NCI-H187 treated with DMSO at 0.1 percent for 48 hours (cell line): ENCODE measurements at regions not wholly inside any gene's neighbourhood (a gene's known extent, or its start where the extent isn't known, plus 50 kb on each side); places are given as distances from the start of the nearest gene placed in this dataset.
"Not testable (repeated sequence)": the region's sequence is repeated elsewhere in the genome, so short reads cannot be mapped to it uniquely, and the experiment has no call there.

Experiments used
- DNase-seq: peaks from one replicate; lab custom pipeline; 2025; lab: John Stamatoyannopoulos, UW

DNA sequence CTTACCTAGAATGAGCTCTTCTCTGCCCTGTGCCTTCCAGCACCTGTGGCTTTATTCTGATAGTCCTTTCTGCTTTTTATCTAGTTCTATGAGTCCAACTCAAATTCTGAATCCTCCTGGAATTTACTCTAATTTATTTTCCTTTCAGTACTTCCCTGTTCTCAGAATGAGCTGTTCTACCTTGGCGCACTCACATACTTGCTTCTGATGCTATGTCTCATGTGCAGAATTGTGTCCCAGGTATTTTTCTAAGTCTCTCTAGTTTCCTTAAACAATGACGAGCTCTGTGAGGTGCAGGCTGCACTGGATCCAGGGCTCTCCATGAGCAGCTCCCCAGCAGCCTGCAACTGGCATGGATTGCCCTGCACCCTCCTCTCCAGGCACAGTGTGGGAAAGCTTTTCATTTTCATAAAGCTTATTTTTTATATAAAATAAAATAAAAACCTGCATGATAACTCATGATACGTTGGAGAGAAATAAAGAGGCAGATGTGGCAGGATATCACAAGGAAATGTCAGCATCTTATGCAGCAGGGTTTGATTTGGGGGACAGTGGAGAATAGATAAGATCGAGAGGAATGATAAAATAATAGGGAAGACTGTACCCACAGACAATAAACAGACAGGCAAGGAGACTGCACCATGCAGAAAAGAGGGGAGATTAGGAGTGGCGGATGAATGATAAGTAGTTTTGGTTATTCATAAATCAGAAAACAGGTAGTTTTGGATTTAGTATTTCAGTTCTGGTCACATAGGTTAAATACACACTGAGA lies 258.2 kb upstream of the POM121L12 start:
- DNase-seq: no peak

DNA sequence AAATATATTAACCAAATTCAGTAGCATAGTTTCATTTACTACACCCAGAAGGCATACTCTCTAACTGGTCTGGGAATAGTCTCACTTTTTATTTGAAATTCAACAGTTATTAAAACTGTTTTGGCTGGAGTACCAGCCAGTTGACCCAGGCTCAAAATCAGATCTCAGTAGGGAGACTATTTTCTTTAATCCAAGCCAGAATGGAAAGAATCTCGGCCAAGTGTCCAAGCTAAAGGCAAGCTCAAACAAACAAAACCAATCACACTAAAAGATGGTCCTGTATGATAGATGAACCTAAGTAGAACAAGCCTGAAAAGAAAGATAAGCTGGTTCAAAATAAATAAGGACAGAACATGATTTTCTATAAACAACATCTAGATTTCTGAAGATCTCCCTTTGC lies 259.6 kb upstream of the POM121L12 start:
- no peak for DNase-seq

DNA sequence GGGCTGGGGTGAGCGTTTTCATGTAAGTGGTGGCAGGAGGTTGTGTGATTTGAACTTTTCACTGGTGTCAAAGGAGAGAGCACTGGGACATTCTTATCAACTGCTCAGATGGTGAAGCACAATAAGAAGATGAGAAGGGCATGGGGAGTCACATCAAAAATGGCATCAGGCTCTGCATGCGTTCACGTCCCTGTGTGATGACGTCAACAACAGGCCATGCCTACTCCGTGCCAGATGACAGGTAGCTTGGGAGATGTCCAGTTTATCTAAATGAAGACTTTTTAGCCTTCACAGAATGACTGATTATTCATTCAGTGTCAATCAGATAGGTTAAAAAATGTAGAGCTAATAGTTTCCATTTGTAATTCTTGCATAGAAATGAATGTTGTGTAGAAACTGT lies 264.3 kb upstream of the POM121L12 start:
- no peak for DNase-seq

DNA sequence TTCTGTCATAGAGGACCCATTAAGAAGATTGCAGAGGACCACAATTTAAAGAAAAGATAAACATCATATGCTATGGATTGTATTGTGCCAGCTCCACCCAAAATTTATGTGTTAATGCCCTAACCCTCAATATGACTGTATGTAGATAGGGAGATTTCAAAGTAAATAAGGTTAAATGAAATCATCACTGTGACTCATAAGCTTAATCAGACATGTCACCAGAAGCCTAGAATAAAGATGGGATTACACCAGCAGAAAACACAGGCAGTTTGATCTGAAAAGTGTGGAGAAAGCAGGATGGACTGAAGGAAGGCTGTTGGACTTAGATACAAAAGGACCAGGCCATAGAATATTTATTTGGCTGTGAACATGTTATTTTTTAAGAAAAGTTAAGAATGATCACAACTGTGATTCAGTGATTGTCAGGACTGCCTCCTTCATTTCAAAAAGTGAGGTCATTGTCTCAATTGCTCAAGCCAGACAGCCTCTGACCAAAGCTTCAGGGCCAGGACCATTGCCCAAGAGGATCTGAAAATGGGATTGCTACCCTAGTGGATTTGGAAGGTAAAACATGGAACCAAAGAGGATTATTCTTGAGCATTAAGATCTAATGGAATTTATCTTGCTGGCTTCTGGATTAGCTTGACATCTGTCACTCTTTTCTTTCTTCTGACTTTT lies 270.8 kb upstream of the POM121L12 start:
- DNase-seq: no peak

DNA sequence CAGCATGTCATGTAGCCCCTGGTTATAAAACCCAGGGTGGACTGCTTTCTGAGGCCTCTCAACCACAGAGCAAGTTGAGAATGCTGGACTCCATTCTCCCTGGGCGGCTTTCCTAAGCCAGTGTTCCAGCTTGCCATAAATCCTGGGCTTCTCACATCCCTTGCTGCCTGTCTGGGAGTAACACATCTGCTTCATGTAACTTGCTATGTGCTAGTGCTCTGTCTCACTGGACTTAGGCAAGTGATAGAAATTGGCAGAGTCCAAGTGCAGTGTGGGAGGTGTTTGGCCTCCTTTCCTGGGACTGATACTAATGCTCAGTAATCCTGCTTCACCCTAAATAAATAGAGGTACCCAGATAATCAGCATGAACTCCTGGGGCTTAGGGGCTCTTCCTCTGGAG lies 277.1 kb upstream of the POM121L12 start:
- DNase-seq: no peak

DNA sequence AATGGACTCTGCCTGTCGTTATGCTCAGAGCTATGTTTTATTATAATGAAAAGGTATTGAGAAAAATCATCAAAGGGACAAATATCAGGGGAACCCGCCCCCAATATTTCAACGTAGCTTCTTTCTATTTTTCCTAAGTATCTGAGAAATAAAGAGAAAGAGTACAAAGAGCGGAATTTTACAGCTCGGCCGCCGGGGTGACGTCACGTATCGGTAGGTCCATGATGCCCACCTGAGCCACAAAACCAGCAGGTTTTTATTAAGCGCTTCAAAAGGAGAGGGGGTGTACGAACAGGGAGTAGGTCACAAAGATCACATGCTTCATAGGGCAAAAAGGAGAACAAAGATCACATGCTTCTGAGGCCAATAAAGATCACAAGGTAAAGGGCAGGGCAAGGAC lies 281.6 kb upstream of the POM121L12 start:
- DNase-seq: no peak

DNA sequence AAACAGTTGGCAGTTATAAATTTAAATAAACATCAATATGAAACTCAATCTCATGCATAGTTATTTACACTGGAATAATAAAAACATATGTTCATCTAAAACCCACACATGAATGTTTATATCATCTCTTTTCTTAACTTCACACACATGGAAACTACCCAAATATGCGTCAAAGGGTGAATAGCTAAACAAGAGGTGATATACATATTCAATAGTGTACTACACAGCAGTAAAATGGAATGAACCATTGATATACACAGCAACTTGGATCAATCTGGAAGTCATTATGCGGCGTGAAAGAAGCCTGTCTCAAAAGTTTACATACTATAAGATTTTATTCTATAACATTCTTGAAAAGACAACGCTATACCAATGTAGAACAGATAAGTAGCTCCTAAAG lies 282.5 kb upstream of the POM121L12 start:
- no peak for DNase-seq

DNA sequence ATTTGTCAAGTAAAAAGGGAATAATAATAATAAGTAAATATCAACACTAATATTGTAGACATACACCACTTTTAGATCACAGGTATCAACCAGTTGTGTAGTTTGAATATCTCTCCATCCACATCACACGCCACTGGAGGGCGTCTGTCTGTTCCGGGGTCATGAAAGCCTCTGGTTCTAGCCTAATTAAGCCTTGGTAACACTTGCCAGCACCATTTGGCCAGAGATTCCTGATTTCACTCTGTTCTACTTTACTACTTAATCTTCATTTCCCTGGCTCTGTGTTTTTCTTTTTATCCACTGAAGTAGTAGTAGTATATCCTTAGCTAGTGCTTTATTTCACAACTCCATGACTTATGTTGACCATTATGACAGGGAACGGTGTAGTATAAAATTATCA lies 285.6 kb upstream of the POM121L12 start:
- DNase-seq: no peak

DNA sequence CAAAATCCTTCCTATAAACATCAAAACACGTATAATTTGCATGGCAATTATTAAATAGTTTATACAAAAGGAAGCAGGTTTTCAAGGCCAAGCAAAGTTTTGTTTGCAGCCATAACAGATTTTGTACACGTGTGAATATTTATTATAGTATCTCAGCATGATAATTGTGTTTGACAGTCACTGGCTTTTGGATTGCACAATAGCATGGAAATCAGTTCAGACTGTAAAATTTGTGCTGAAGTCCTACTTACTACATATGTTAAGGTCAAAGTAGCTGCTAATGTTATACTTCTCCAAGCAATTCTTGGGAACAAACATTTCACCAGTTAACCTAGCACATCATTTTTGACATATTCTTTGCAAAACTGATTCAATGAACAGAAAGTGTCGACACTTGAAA lies 287.6 kb upstream of the POM121L12 start:
- DNase-seq: no peak

DNA sequence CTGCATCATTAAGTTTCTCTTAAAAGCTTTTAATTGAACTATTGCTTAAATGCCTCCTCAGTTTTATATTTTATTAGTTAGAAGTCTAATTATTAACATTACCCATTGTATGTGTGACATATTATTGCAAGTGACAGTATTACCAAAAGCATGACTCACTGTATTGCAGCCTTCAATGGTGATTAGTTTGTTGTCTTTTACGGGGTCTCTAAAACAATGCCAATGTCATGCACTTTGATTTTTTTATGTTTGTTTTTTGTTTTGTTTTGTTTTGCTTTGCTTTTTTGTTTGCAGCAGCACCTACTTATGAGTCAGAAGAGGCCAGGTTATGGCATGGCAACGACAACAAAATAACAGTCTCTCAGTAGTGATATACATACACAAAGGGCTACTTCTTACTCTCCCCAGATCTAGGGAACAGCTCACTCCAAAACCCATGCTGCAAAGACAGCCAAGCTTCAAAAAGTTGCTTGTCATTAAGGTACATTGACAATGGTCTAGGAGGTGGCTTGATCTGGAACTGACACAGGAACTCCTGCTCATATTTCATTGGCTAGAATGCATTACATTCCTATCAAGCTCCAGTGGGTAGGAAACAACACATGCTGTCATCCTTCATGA lies 293.7 kb upstream of the POM121L12 start:
- no peak for DNase-seq

DNA sequence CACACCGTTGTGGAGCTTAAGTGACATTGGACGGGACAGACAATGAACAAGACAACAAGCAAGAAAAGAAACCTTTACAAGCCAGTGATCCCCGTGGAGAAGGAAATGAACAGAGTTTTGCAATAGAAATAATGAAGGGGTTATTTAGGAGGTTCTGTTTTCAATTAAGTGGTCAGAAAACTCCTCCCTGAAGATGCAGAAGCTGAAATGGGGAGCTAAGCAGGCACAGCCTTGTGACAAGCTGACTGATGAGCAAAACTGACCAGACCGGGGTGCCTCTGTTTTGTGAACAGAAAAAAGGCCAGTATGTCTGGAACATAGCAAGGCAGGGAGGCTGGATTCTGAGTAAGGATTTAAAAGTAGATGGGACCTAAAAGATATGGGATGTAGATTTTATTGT lies 299.8 kb upstream of the POM121L12 start:
- DNase-seq: no peak

DNA sequence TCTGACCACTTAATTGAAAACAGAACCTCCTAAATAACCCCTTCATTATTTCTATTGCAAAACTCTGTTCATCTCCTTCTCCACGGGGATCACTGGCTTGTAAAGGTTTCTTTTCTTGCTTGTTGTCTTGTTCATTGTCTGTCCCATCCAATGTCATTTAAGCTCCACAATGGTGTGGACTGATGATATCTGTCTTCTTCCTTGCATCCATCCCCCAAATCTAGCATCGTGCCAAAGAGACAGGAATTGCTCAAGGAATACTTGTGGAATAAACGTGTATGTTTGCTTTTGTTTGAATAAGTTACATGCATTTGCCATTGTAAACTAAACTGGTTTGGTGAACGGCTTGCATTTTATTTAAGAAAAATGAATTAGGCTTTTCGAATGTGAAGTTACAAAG lies 306.8 kb upstream of the POM121L12 start:
- DNase-seq: not testable (repeated sequence)

DNA sequence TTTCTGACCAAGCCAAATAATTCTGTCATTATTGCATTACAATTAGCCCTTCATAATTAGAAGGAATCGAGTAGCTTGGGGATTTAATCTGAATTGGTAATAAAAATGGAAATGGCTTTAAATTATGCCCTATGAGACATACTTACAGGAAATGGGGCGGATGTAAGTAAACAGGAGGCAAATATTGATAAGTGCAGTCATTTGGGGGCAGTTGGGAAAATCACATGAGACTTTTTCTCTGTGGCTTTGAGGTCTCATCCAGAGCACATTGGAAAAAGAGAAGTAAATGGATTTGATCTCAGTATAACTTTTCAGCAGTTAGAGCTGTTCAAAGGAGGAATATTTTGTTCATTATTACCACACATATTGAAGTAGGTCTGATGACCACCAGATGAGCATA lies 307.8 kb upstream of the POM121L12 start:
- DNase-seq: no peak

DNA sequence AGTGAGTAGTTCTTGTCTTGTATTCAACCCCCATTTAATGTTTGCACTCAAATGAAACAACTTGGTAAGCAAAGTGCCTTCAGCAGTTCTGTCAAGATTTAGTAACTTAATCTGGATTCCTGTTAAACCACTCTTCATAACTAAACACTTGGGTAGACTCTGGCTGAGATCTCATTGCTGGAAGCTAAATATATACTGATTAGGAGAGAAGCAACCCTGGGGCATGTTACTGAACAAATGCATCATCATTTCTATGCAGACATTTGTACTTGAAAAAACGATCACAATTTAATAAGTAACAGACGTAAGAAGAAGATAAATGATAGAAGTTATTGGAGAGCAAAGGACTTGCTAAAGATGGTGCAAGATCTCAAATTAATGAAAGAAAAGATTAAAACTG lies 308.4 kb upstream of the POM121L12 start:
- DNase-seq: no peak

DNA sequence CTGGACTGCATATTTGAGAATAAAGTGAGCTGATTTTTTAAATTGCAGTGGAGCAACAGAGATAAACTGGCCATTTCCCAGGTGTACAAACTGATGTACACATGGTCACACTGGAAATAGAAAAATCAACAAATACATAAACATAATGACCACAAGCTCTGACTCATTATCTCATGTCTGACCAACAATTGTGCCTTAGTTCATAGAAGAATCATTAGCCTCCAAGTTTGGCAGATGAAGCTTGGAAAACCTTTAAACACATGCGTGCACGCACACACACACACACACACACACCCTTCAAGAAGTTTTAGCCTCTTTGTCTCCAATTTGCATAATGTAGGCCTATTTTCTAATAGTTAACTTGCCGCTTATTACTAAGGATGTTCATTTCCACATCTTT lies 308.9 kb upstream of the POM121L12 start:
- no peak for DNase-seq

DNA sequence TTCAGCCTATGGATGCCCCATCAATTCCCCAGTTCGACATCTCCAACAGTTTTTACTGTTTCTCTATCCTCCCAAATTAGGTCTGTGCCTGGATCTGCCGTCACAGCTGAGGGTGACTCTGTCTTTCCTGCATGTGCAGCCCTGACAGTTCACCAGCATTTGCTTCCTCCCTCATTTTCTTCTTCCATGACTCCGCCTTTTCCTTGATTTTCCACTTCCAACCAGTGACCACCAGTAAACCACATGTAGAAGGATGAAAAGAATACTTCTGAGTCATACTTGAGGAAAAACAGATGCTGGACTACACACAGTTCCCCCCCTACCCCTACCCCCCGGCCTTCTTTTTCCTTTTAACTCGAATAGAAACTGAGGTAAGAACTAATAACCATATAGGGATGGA lies 311.8 kb upstream of the POM121L12 start:
- no peak for DNase-seq

DNA sequence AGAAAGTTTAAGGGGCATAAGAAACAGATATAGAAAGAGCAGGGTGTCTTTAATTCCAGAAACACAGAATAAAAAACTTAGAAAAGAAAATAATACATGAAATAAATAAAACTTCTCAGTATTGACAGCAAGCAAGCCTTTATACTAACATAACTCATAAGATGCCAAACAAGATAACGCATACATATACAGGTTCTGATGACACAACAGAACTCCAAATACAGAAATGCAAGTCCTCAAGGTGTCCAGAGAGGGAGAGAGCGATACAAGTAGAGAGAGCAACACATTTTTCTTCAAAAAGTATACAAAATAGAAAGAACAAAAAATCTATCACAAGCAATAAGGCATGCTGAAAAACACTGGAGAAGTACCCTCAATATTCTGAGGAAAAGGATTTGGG lies 314.6 kb upstream of the POM121L12 start:
- no peak for DNase-seq

DNA sequence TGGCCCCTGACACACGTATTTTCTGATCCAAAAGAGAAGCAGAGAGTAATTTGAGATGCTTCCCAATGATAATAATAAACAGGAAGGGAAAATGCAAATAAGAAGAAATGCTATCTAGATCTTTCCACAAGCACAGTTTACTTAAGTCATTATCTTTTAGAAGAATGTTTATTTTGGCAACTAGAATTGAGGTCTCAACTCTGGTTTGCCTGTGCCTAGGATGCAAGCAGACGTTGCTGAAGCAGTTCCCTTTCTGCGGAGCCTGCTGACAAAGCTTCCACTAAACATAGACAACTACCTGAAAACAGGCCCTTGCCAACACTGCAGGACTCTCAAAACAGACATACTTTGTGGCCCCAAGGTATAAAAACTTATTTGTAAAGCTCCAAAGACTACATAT lies 315.8 kb upstream of the POM121L12 start:
- no peak for DNase-seq

DNA sequence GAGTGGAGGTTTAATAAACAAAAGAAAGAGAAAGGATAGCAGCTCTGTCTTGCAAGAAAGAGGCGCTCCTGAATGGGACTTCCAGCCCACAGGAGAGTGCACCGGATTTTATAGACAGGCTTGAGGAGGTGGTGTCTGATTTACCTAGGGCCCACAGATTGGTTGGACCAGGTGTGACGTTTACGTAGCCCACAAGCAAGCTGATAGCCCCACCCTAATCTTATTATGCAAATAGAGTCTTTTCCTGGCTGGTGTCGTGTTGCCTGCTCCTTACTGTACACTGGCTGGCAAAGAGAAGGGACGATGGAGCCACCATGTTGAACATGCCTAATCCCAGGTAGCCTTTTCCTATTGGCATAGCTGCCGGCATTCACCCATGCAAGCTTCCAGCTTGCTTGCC lies 319.7 kb upstream of the POM121L12 start:
- no peak for DNase-seq

DNA sequence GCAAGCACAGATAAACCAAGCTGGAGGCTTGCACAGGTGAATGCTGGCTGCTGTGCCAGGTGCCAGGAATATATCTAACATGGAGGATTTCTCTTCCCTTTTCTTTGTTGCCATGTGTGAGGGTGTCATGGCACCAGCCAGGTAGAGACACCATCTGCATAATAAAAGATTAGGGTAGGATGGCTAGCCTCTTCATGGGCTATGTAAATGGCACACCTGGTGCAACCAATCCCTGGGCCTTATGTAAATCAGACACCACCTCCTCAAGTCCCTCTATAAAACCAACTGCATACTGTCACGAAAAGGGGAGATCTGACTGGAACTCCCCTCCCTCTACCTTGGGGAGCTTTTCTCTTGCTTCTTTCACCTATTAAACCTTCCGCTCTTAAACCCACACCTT lies 322.5 kb upstream of the POM121L12 start:
- no peak for DNase-seq

DNA sequence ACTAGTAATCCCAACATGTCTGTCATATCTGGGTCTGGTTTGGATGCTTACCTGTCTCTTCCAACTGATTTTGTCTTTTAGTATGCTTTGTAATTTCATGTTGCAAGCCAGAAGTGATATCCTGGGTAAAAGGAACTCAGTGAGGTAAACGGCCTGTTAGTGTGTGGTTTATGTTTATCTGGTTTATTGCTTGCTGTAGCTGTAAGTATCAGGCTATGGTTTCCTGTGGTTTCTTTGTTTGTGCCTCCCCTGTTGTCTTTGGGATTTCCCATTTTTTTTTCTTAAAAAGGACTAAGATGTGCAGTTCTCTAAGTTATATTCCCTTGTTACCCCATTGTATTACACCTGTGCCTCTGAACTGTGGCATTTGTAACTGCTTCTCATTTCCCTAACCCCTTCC lies 323.5 kb upstream of the POM121L12 start:
- DNase-seq: no peak

DNA sequence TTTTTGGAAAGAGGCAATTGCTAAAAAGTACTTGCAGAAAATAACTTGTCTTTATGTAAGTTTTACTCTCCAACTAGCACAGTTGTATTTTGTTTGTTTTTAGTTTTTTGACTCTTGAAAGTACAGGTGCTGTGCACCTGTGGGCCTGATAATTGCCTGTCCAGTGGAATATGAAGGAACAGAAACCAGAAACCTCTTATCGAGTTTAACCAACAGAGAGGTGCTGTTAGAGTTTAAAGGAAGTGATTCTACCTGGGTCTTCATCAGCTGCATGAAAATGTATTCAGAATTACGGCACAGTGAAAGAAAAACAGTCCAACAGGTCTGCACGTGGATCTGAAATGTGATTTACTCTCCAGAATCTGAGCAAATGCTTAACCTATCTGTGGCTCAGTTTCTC lies 326.6 kb upstream of the POM121L12 start:
- no peak for DNase-seq

DNA sequence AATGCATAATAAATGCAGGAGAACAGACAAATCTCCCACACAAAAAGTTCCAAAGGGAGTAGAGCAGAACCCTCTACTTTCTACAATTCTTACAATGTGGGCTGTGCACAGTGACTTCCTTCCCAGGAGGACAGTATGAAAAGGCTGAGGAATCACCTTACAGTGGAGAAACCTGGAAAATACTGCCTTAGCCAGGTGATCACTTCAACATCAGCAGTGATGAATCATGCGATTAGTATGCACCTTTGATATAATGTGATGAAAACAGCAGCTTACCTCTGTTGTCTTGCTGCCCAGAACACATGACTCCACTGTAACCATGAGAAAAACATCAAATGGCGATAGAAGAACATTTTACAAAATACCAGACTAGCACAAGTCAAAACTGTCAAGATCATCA lies 329.7 kb upstream of the POM121L12 start:
- no peak for DNase-seq

DNA sequence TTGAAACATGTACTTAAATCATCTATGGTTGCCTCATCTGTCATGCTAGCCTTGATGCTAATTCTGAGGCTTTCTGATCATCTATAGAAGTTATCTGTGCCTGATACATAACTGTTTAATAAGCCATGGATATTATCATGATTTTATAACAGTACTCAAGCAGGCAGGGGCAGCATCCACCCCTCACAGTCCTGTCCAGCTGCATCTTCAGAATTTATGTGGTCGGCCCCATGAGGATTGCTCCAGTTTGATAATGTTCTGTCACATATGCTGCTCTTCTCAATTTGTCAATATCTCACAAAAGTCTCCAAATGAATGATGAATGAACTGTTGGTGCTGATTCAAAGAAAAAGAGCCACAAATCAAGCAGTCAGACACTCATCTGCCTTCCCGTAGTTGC lies 335.1 kb upstream of the POM121L12 start:
- DNase-seq: no peak
